ENCODE measurements at regions not wholly inside any gene's neighbourhood (a gene's known extent, or its start where the extent isn't known, plus 50 kb on each side); places are given as distances from the start of the nearest gene placed in this dataset.

DNA sequence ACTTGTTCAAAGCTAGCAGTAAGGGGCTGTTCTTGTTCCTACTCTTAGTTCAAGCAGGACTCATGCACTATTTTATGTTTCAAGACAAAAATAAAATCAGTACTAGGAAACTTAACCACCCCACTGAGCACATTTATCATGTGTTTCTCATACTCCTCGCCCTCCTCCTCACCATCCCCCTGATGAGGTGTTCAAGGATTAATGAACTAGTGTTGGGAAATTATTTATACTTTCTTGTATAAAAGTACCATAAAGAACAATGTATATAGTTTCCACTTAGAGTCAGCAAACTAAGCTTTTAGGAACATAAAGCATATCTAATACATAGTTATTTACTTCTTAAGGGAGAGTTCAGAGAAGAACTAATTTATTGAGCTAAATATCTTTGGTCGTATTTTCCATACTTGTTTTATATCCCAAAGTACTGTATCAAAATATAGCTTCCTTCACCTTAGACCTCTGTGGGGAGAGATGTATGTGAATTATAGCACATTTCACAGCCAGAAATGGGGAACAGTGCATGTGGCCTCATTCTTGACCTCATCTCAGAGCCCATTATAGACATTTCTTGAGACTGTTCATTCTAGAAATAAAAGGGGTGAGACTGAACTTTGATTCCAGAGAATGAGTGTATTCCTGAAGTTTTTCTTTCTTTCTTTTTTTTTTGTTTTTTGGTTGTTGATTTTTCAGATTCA, 326.5 kb upstream of the MAP3K7 start:
- Mint-ChIP-seq H3K36me3 (ENCODE audit: low read depth) (peaks cover 11% of the 10 kb centered on the region), H3K4me3 (no peak overlapping the region), H3K27me3 (ENCODE audit: low read depth) (no peaks in the 10 kb centered on the region), H3K9me3 (peaks cover 18% of the 10 kb centered on the region), H3K4me1 (peaks cover 13% of the 10 kb centered on the region), H3K27ac (peak overlapping the region; percentile 34 to 83 (median 43))
- TF ChIP-seq, protein P1, sequence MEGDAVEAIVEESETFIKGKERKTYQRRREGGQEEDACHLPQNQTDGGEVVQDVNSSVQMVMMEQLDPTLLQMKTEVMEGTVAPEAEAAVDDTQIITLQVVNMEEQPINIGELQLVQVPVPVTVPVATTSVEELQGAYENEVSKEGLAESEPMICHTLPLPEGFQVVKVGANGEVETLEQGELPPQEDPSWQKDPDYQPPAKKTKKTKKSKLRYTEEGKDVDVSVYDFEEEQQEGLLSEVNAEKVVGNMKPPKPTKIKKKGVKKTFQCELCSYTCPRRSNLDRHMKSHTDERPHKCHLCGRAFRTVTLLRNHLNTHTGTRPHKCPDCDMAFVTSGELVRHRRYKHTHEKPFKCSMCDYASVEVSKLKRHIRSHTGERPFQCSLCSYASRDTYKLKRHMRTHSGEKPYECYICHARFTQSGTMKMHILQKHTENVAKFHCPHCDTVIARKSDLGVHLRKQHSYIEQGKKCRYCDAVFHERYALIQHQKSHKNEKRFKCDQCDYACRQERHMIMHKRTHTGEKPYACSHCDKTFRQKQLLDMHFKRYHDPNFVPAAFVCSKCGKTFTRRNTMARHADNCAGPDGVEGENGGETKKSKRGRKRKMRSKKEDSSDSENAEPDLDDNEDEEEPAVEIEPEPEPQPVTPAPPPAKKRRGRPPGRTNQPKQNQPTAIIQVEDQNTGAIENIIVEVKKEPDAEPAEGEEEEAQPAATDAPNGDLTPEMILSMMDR (IDR thresholded peaks at IDR 0.05; ENCODE audit: unreplicated experiment in 3 of 3): no peak

DNA sequence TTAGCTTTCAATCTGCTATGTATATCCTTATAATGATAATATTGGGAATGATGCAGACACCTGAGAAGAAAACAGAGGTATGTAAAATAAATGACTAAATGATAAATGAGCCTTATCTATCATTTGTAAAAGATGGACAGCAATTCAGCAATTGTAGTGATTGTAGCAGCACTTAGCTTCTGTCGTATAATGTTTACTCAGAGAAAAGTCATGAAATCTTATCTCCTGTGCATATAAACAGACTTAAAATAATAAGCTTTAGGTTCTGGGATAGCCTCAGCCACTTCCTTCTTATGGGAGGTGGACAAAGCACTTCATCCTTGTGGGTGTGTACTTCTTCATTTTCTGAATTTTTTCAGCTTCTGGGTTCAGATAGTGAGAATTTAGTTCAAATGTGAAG, 324.8 kb upstream of the MAP3K7 start:
- H3K9me3 Mint-ChIP-seq: peaks cover 16% of the 10 kb centered on the region
- H3K4me3 Mint-ChIP-seq: no peak overlapping the region
- no peak overlapping the region for H3K27ac Mint-ChIP-seq
- TF ChIP-seq, protein P1 (IDR thresholded peaks at IDR 0.05; ENCODE audit: unreplicated experiment in 3 of 3): no peak
- H3K27me3 Mint-ChIP-seq (ENCODE audit: low read depth): no peaks in the 10 kb centered on the region
- H3K4me1 Mint-ChIP-seq: peaks cover 13% of the 10 kb centered on the region
- peaks cover 10% of the 10 kb centered on the region for H3K36me3 Mint-ChIP-seq (ENCODE audit: low read depth)

DNA sequence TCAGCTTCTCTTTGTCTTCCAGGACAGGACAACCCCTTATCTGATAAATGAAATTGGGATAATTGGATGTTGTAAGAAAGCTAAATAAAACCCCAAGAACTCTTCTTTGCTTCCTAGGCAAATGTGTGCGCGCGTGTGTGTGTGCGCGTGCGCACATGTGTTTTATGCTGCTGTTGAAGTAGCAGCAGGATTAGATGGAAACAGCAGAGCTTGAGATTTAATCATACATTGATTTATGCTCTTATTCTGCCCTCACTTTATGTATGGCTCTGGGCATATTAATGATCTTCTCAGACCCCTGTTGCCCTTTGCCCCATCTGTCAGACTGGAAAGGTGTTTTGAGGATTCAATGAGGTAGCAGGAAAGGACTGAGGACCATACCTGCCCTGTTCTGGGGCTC, 324.0 kb upstream of the MAP3K7 start:
- H3K27me3 Mint-ChIP-seq (ENCODE audit: low read depth): no peaks in the 10 kb centered on the region
- no peak overlapping the region for H3K4me3 Mint-ChIP-seq
- H3K9me3 Mint-ChIP-seq: peaks cover 13% of the 10 kb centered on the region
- peaks cover 13% of the 10 kb centered on the region for H3K4me1 Mint-ChIP-seq
- TF ChIP-seq, protein P1 (IDR thresholded peaks at IDR 0.05; ENCODE audit: unreplicated experiment in 3 of 3): no peak
- peak overlapping the region in 1 of 3 experiments; percentile 47 for H3K27ac Mint-ChIP-seq
- H3K36me3 Mint-ChIP-seq (ENCODE audit: low read depth): peaks cover 6% of the 10 kb centered on the region

DNA sequence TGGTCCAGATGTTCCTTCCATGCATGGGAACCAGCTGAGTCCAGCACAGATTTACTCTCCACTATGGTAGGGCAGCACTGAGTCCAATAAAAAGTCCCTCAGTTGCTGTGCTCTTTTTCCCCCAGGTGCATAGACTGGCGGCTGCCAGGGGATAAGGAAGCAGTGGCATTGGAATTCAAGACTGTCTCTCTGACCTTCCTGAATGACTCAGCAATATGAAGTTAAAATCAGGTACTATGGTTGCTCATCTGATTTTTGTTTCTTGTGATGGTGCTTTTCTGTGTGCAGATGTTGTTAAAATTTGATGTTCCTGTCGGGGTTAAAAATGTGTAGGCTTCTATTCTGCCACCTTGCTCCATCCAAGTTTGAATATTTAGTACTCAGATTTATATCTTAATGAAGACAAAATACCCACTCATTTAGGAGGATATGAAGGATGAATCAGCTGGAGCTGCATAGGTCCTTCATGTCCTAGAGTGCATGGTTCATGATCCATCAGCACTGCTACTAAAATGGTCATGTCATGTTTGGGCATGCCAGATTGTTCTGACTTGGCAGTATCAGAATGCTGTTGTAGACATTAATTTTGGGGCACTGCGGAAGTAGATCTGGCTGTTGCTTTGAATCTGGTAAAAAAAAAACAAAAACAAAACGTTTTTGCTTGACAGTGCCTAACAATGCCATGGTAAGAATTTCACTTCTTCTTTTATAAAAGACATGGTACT, 321.2 kb upstream of the MAP3K7 start:
- H3K4me3 Mint-ChIP-seq: no peak overlapping the region
- no peaks in the 10 kb centered on the region for H3K9me3 Mint-ChIP-seq
- H3K27me3 Mint-ChIP-seq (ENCODE audit: low read depth): no peaks in the 10 kb centered on the region
- peaks cover 6% of the 10 kb centered on the region for H3K4me1 Mint-ChIP-seq
- H3K27ac Mint-ChIP-seq: no peak overlapping the region
- TF ChIP-seq, protein P1 (IDR thresholded peaks at IDR 0.05; ENCODE audit: unreplicated experiment in 3 of 3): no peak
- H3K36me3 Mint-ChIP-seq (ENCODE audit: low read depth): no peaks in the 10 kb centered on the region

DNA sequence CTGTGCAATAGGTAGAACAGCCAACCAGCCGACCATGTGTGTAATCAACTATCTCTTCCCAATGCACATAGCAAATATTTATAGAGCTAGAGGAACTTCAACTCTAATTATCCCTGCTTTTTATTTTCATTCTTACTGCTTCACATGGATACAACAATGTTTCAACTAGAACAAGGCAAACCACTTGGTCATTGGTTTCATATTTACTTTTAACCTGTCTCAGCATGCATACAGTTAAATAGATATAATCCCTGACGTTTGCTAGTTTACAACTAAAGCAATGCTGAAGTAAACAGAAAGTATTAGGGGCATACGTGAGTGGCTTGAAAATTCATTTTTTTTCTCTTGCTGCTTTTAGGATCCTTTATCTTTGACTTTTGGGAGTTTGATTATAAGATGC, 318.5 kb upstream of the MAP3K7 start:
- Mint-ChIP-seq H3K27me3 (ENCODE audit: low read depth) (no peaks in the 10 kb centered on the region), H3K9me3 (no peaks in the 10 kb centered on the region), H3K36me3 (ENCODE audit: low read depth) (no peaks in the 10 kb centered on the region), H3K27ac (no peak overlapping the region), H3K4me3 (no peak overlapping the region), H3K4me1 (no peaks in the 10 kb centered on the region)
- TF ChIP-seq, protein P1 (IDR thresholded peaks at IDR 0.05; ENCODE audit: unreplicated experiment in 3 of 3): no peak

Data from nephron (organoid).